GM18505 (cell line): ENCODE measurements at regions not wholly inside any gene's neighbourhood (a gene's known extent, or its start where the extent isn't known, plus 50 kb on each side); places are given as distances from the start of the nearest gene placed in this dataset.

Experiments
- ATAC-seq: cut with Tn5 transposase; IDR thresholded peaks from one replicate; pipeline ENCODE4 v1.9.1; 2021; ENCODE audit not compliant: unreplicated experiment
- POLR2A ChIP-seq: IDR thresholded peaks from 4 replicates; pipeline ENCODE4 v1.6.1; 2011; ENCODE audit warnings: borderline replicate concordance; ENCODE audit not compliant: insufficient read depth, insufficient read length; ENCODE audit errors: extremely low read depth

DNA sequence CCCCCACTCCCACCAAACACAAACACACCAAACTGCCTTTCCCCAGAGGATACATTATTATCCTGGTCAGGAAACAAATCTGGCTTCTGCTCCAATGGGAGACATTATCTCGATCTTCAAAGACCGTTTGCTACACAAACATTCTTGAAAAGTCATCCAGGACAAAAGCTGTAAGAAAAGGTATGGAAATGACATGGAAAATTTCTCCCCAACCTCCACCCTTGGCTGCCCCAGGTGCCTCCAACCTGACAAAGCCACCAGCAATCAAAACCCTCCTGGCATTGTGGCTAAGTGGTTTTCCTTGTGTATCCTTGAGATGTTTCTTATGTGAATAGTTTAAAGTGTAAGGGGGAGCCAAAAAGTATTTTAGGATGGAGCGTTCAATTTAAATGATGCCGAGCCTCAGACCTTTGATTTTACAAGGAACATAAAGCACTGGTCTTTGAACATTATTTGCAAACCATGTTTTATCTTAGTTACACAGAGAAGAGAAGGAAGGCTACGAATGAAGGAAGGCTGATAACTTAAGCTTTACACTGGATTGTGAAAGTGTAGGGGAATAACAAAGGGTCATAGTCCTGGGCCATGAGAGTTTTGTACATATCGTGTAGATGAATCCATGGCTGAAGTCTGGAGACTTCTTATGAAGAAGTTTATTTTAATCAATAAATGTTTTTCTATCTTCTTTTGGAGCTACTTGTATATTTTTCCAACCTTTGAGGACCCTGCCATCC, 418.9 kb upstream of the TMTC1 start:
- no peak for TF ChIP-seq POLR2A
- ATAC-seq, result no peak

DNA sequence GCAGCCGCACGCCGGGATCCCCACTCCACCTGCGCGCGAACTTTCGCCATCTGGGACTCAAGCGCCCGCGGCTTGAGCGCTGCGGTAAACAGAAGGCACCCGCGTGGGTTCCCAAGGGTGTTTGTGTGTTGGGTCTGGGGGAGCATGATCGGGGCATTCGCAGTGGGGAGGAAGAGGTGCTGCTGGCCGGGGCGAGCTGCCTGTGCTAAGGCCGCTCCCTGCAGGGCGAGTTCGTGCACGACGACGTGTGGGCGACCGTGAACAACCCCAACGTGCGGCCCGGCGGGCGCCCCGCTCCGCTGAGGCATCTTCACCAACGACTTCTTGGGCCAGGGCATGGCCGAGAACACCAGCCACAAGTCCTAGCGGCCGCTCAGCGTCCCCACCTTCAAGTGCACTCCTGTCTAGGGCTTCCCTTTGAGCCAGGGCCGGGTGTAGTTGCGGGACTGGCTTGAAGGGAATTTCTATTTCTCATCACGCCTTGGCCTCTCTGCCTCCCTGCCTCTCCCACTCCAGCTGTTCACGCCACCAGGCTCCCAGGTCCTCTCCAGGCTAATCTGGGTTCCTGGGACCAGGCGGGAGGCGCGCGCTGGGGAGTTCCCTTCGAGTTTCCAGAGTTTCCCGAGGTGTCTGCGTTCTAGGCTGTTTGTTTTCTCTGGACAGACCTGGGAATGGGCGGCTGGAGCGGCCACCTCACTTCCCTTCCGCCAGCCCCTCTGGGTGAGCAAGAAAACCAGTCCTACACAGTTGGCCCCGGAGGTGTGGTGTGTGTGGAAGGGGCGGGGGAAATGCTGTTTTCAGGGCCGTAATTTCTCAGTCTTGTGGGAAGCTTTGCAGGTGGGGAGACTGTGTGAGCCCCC, 417.8 kb upstream of the TMTC1 start:
- no peak for ATAC-seq
- no peak for TF ChIP-seq POLR2A

DNA sequence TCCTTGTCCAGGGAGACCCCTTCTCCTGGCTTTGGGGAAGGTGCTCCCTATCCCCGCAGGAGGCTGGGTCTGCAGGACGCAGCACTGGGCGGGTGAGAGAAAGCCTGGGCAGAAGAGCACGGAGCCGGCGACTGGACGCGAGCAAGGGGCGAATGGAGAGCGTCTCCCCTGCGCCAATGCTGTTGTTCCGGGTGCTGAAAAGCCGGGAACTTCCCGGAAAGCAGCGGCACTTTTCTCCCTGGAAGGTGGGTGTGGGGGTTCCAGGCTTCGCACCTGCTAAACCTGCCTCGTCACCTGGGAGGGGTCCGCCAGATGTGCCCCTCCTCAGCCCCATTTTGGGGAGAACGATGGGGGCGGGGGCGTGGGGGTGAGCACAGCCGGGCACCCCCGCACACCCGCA, 417.1 kb upstream of the TMTC1 start:
- no peak for TF ChIP-seq POLR2A
- ATAC-seq, result no peak

DNA sequence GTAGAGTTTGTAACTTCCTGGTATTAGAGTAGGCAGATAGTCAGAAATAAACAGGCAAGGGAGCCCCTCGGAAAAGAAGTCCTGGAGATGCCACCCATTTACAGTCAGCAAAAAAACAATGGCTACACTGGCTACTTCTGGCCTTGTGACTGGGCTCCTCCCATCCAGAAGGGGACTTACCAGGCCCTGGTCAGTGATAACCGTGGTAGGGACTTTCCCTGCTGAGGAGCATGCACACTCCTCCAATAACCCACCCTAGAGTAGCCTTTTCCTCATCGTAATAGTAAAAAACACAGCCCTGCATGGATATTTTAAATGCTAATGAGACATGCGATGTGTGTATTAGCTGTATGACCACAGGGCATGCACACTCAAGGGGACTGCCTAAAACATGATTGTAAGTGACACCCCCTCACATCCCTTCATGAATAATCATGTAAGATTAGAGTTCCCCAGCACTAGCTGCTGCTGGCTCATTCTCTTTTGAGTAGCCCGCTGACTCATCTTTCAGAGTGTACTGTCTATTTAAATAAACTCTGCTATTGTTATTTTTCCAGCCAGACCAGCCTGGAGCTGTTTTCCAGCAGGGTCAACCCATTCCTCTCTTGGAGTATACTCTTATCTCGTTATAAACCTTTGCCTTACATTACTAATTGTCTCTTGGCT, 413.8 kb upstream of the TMTC1 start:
- no peak for ATAC-seq
- TF ChIP-seq POLR2A, result no peak

DNA sequence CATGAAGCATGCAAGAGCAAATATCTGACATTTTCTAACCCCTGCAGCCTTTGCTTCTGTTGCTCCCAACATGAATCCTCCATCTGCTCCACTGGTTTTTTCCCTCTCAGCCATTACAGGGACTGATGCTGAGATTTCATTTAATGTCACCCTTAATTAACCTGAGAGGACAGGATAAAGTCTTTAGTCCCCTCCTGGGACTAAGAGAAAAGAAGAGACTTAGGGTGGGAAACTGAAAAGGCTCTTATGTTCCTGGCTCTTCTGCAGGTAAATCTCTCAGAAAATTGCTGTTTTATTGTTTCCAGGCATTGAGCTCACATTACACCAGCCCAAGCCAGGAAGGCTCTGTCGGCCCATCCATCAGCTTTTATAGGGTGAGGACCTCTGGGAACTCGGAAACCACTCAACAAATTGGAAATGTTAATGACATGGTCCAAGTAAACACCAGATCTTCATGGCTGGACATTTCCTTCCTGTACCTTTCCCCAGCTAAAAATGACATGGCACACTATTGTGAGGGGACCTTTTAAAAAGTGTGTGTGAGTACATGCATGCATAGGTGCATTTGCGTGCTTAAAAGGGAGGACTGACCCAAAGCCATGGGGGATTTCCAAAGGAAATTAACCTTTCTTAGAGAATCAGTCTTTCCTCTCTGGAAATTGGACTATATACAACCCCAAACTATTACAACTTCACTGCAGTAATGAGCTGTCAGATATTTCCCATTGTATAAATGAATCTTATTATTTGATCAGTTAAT, 408.1 kb upstream of the TMTC1 start:
- TF ChIP-seq POLR2A, result no peak
- ATAC-seq, result no peak

DNA sequence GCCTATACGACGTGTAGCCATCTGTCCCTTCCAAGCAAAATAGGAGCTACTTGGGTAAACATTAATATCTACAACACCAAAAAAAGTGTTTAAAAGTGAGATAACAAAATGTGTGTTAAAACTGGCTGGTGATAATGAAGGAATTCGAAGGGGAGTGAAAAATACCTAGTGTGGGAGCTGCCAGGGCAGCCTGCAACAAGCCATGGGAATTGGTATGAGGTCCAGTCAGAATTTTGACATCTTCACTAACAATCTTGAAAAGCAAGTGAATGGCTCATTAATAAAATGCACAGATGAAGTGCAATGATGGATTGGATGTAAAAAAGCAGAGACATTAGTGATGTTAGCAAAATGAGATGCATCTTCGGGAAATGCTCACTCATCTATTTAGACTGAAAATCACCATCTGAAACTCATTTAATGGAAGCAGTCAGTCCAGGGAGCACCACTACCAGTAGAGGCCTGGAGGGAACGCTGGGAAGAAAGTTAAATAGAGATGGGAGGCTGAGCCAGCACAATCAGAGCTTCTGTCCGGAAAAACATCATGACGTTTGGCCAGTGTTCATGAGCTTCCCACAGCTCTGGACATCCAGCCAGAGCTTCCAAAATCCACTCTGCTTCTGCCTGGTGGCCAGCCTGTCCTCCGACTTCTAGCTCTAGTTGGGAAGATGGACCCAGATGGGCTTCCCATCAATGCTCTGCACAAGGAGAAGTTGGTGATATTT, 405.0 kb upstream of the TMTC1 start:
- no peak for TF ChIP-seq POLR2A
- no peak for ATAC-seq

DNA sequence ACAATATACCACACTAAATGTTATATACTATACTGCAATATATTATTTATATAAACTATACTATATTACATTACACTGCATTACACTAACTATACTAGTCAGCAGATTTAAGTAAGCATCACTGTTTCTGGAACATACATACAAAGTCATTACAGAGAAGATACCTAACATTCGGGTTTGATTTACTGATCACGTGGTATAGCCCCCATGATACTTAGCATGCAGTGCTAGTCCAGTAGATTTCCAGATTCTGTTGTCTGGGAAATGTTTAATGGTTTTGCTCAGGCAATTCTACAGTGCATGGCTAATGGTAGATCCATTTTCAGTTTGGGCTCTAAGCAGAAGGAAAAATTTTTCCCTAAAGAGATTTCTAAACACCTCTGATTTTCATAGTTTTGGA, 403.7 kb upstream of the TMTC1 start:
- no peak for ATAC-seq
- TF ChIP-seq POLR2A, result no peak

DNA sequence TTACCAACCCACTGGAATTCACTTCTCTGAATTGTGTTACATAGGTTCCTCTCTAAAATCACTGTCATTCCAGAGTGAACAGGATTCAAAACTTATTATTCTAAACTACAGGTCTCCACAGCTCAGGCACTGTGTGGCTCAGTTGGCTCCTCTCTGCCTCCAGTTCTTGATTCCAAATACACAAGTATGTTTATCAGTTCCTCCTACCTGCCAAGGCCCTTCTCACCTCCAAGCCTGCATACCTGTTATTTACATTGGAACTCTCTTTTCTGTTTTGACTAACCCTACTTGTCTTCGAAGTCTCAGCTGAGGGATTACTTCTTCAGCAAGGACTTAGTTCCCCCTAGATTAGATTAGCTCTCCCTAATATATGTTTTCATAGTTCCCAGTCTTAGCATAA, 397.6 kb upstream of the TMTC1 start:
- no peak for ATAC-seq
- TF ChIP-seq POLR2A, result no peak

DNA sequence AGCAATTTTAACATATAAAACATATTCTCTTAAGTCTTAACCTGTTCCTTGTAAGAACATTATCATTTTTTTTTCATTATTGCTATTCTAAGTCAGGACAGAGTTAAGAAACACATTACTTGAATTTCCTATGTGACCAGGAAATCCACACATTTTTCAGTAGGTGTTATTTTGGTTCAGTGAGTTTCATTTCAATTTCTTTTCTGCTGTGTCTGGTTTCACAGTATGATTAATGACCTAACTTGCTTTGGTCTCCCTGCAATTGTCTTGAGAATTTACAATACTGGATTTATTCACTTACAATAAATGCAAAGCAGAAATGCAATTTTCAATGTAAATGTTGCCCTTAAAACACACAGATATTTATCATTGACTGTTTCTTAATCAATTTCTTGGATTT, 396.9 kb upstream of the TMTC1 start:
- ATAC-seq, result no peak
- no peak for TF ChIP-seq POLR2A

DNA sequence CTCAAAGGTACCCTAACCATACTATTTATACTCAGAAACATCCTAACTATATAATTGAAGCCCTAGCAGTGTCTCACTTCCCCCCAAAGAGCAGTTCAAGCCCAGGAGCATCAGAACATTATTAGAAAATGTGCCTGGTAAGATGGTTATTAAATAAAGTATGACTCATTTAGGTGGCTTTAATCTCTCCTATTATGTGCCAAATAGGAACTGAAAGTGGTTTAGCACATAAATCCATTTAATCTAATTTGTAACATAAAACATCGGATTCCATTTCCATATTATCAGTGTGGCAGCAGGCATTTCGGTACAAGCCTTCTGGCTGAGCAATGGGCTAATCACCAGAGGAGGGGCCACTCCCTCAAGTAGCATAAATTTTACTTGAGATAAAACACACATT, 395.2 kb upstream of the TMTC1 start:
- no peak for TF ChIP-seq POLR2A
- ATAC-seq, result no peak

DNA sequence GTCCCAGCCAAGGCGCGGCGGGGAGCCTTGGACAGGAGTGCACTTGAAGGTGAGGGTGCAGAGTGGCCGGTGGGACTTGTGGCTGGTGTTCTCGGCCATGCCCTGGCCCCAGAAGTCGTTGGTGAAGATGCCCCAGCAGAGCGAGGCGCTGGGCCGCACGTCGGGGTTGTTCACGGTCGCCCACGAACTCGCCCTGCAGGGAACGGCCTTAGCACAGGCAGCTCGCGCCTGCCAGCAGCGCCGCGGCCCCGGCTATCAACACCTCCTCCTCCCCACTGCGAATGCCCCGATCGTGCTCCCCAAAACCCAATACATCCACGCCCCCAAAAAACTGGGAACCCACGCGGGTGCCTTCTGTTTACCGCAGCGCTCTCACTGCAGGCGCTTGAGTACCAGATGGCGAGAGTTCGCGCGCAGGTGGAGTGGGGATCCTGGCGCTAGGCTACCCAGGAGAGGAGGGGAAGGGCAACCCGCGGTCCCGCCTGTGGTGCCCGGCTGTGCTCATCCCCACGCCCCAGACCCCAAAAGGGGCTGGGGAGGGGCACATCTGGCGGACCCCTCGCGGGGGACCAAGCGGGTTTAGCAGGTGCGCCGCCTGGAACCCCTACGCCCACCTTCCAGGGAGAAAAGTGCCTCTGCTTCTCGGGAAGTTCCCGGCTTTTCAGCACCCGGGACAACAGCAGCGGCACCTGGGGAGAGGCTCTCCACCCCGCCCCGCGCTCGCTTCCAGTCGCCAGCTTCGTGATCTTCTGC, 386.3 kb upstream of the TMTC1 start:
- TF ChIP-seq POLR2A, result no peak
- ATAC-seq, result no peak
